K562 (cell line): ENCODE measurements at regions not wholly inside any gene's neighbourhood (a gene's known extent, or its start where the extent isn't known, plus 50 kb on each side); places are given as distances from the start of the nearest gene placed in this dataset.

Source experiments
- ATAC-seq: fragments of 200-7000 bp; cut with Tn5 transposase; 3 replicates; pipeline ENCODE4 v1.9.1; 2020; ENCODE audit warnings: moderate library complexity
- BruUV-seq: library from RNA; stranded (reverse); fragments of 400-500 nt; replicated peaks from 2 replicates; lab custom pipeline; 2021; lab: Mats Ljungman, UMichigan
- CTCF ChIA-PET: fragments of 300-600 bp; formaldehyde crosslinking; extraction: SDS; loops from one replicate; lab custom pipeline; 2021; ENCODE audit warnings: low intra/inter-chr PET ratio; lab: Yijun Ruan, JAX
- POLR2A ChIA-PET: fragments of 300-600, 350-650 bp; sonication (Branson Sonifier 250); formaldehyde crosslinking; extraction: SDS; loops from one replicate; lab custom pipeline; 2021; ENCODE audit warnings: antibody characterized with exemption, inconsistent platforms; lab: Yijun Ruan, JAX
- DNase-seq, 4 experiments: peaks; one replicate each; pipeline versions ENCODE4 v3.0.0 to v3.0.0-alpha.2; 2011 to 2018; ENCODE audit warnings: low spot score in 3 of 4, mixed read lengths in 3 of 4; ENCODE audit errors: extremely low read depth in 1 of 4
- FAIRE-seq: peaks from 2 replicates; lab custom pipeline; 2011; peaks lifted over from hg19 to GRCh38; lab: Jason Lieb, UNC
- H2AFZ ChIP-seq: 2 replicates; pipeline ENCODE4 v1.6.0; 2011; ENCODE audit warnings: low read depth, low read length, control low read depth, inconsistent platforms
- H3K27ac ChIP-seq: fragments of 200-600 bp; 3 replicates; pipeline ENCODE4 v1.8.0; 2011; ENCODE audit warnings: low read depth, mild to moderate bottlenecking, control low read depth, inconsistent platforms, low read length, moderate library complexity, mixed read lengths; ENCODE audit errors: extremely low read depth
- H3K27me3 ChIP-seq, 2 experiments: fragments of 300-600 bp in 1 of 2; 2 replicates in 1 of 2; 3 replicates in 1 of 2; pipeline versions ENCODE4 v1.6.0 to v1.8.0; 2011; ENCODE audit warnings: inconsistent platforms in 2 of 2, low read length in 2 of 2, mild to moderate bottlenecking in 1 of 2, mixed read lengths in 1 of 2, moderate library complexity in 1 of 2; ENCODE audit not compliant: control insufficient read depth in 2 of 2, insufficient read depth in 2 of 2
- H3K36me3 ChIP-seq: fragments of 300-600 bp; 3 replicates; pipeline ENCODE4 v1.8.0; 2011; ENCODE audit warnings: mild to moderate bottlenecking, low read length, inconsistent platforms; ENCODE audit not compliant: control insufficient read depth, insufficient read depth
- H3K4me1 ChIP-seq, 2 experiments: fragments of 200-600 bp in 1 of 2; replicated peaks in 1 of 2; 2 replicates in 1 of 2; 3 replicates in 1 of 2; pipeline versions ENCODE4 v1.5.1 to v1.8.0; 2011; ENCODE audit warnings: inconsistent platforms in 2 of 2, low read length in 2 of 2, mild to moderate bottlenecking in 1 of 2, mixed read lengths in 1 of 2, moderate library complexity in 1 of 2; ENCODE audit not compliant: control insufficient read depth in 2 of 2, insufficient read depth in 2 of 2
- H3K4me2 ChIP-seq: 2 replicates; pipeline ENCODE4 v1.6.1; 2011; ENCODE audit warnings: low read length, control low read depth, inconsistent platforms, mixed read lengths; ENCODE audit not compliant: insufficient read depth
- H3K4me3 ChIP-seq: fragments of 200-600 bp; sonication (generic), shearing (Covaris generic); 2 replicates; pipeline ENCODE4 v1.5.1; 2016; ENCODE audit warnings: control low read depth, inconsistent platforms
- H3K79me2 ChIP-seq: fragments of 200-600 bp; 3 replicates; pipeline ENCODE4 v1.8.0; 2011; ENCODE audit warnings: low read length, inconsistent platforms; ENCODE audit not compliant: control insufficient read depth, insufficient read depth
- H3K9ac ChIP-seq, 2 experiments: 2 replicates each; pipeline versions ENCODE4 v1.6.0 to v1.6.1; 2011; ENCODE audit warnings: low read depth in 2 of 2, low read length in 2 of 2, control low read depth in 1 of 2, inconsistent platforms in 1 of 2, mild to moderate bottlenecking in 1 of 2, mixed read lengths in 1 of 2; ENCODE audit not compliant: insufficient read depth in 1 of 2
- H3K9me1 ChIP-seq: one replicate; pipeline ENCODE4 v1.6.0; 2011; ENCODE audit warnings: inconsistent platforms, mild to moderate bottlenecking, low read length, moderate library complexity; ENCODE audit not compliant: control insufficient read depth, insufficient read depth
- H3K9me3 ChIP-seq: replicated peaks from 2 replicates; pipeline ENCODE4 v1.5.1; 2011; ENCODE audit warnings: low read depth, low read length, inconsistent platforms; ENCODE audit not compliant: control insufficient read depth, insufficient read depth
- H4K20me1 ChIP-seq: replicated peaks from 2 replicates; pipeline ENCODE4 v1.6.1; 2011; ENCODE audit warnings: low read length, inconsistent platforms, mixed read lengths; ENCODE audit not compliant: control insufficient read depth, insufficient read depth
- CBFA2T3 ChIP-seq: fragments of 450-650 bp; IDR thresholded peaks from 2 replicates; pipeline ENCODE4 v1.6.1; 2017
- CBX8 ChIP-seq: fragments of 200-600 bp; sonication (generic); IDR thresholded peaks from 2 replicates; pipeline ENCODE4 v1.6.1; 2012; ENCODE audit warnings: borderline replicate concordance, mixed run types, low read depth, mild to moderate bottlenecking, moderate library complexity, mixed read lengths, low read length, control low read depth, inconsistent platforms; ENCODE audit not compliant: poor library complexity, severe bottlenecking; ENCODE audit errors: extremely low read depth
- ETV5 ChIP-seq: sonication (generic); formaldehyde crosslinking; IDR thresholded peaks from 2 replicates; pipeline ENCODE4 v1.4.0; 2020; ENCODE audit warnings: low read depth, mild to moderate bottlenecking, missing genetic modification reagents
- KLF16 ChIP-seq: IDR thresholded peaks from 2 replicates; pipeline ENCODE4 v1.6.1; 2016; ENCODE audit warnings: antibody characterized with exemption
- NR2C1 ChIP-seq, 2 experiments: fragments of 450-650 bp; IDR thresholded peaks; 2 replicates each; pipeline ENCODE4 v1.6.1; 2017; ENCODE audit warnings: mild to moderate bottlenecking in 2 of 2, antibody characterized with exemption in 1 of 2, inconsistent platforms in 1 of 2, missing compliant biosample characterization in 1 of 2, missing genetic modification characterization in 1 of 2
- NR2C2 ChIP-seq, 2 experiments: fragments of 200-800 bp in 1 of 2; sonication (Bioruptor generic) in 1 of 2; sonication (generic) in 1 of 2; formaldehyde crosslinking in 1 of 2; IDR thresholded peaks; 2 replicates each; pipeline versions ENCODE4 v1.6.1 to v1.8.0; 2016 to 2022; ENCODE audit warnings: mild to moderate bottlenecking in 1 of 2, missing compliant biosample characterization in 1 of 2, missing genetic modification characterization in 1 of 2, missing genetic modification reagents in 1 of 2
- NR2F6 ChIP-seq: fragments of 450-650 bp; formaldehyde crosslinking; IDR thresholded peaks from 2 replicates; pipeline ENCODE4 v1.4.0; 2020; ENCODE audit warnings: mild to moderate bottlenecking
- TCFL5 ChIP-seq: fragments of 250-450 bp; sonication (Bioruptor Pico); conservative IDR thresholded peaks from 2 replicates; pipeline ENCODE4 v1.6.1; 2021; ENCODE audit warnings: mild to moderate bottlenecking, moderate library complexity, matching md5 sums
- ZBTB12 ChIP-seq: fragments of 250-450 bp; sonication (Bioruptor Pico); IDR thresholded peaks from 2 replicates; pipeline ENCODE4 v1.4.0; 2020
- ZBTB26 ChIP-seq: fragments of 450-650 bp; formaldehyde crosslinking; IDR thresholded peaks from 2 replicates; pipeline ENCODE4 v1.4.0; 2022; ENCODE audit warnings: missing genetic modification characterization
- ZNF224 ChIP-seq: sonication (generic); formaldehyde crosslinking; IDR thresholded peaks from 2 replicates; pipeline ENCODE4 v1.8.0; 2022; ENCODE audit warnings: mild to moderate bottlenecking, missing genetic modification reagents
- WGBS: fragments of 100-300 bp; shearing (Covaris generic); methylation state at CpG from one replicate; pipeline ENCODE4 v1.1.6; 2016; ENCODE audit warnings: low coverage, mixed read lengths; ENCODE audit not compliant: insufficient coverage; ENCODE audit errors: missing lambda C conversion rate; 5-methylcytosine and 5-hydroxymethylcytosine counted together
- in situ Hi-C: fragments of 300-500 bp; cut with MboI; formaldehyde crosslinking; loops from 4 replicates; pipeline ENCODE4 v1.15.0; 2018; ENCODE audit warnings: inconsistent platforms, mixed read lengths
- intact Hi-C: fragments of 100-400 bp; cut with micrococcal nuclease; formaldehyde crosslinking; loops from 2 replicates; pipeline ENCODE4 v1.14.2; 2022

GRCh38 chr14:55948399-55948798, 169.8 kb upstream of the PELI2 start (continued):
- TF ChIP-seq ZBTB26, result no peak
- no peak for TF ChIP-seq ETV5
- no peak for TF ChIP-seq NR2F6 (CRISPR knock-in tag)
- TF ChIP-seq KLF16, result no peak
- TF ChIP-seq CBFA2T3, result no peak
- TF ChIP-seq CBX8, result no peak
- no peak for TF ChIP-seq TCFL5 (CRISPR knock-in tag)
- no peak for TF ChIP-seq ZNF224
- TF ChIP-seq, all 486 proteins: peak for 0

GRCh38 chr14:55949708-55950107, 168.5 kb upstream of the PELI2 start:
- BruUV-seq, result no TSS peak
- 5% methylated on average over 3 of the region's 3 CpGs for WGBS
- CTCF ChIA-PET, result no interaction called here

More at GRCh38 chr14:55949708-55950107, 168.5 kb upstream of the PELI2 start:
- no peaks in the 10 kb centered on the region for H3K79me2 ChIP-seq
- in situ Hi-C loops, result no loop called here
- H4K20me1 ChIP-seq, result no peaks in the 10 kb centered on the region
- no peak overlapping the region for H3K27ac ChIP-seq
- intact Hi-C loops, result no loop called here
- H3K27me3 ChIP-seq, result no peaks in the 10 kb centered on the region
- no peaks in the 10 kb centered on the region for H3K9me3 ChIP-seq
- no peak overlapping the region for H3K4me2 ChIP-seq
- FAIRE-seq (no peak), ATAC-seq (no peak), DNase-seq (no peak)
- no peaks in the 10 kb centered on the region for H3K9me1 ChIP-seq
- no peaks in the 10 kb centered on the region for H3K4me1 ChIP-seq
- H3K4me3 ChIP-seq, result no peak overlapping the region
- no peak overlapping the region for H2AFZ ChIP-seq
- no peaks in the 10 kb centered on the region for H3K36me3 ChIP-seq
- H3K9ac ChIP-seq, result no peak overlapping the region
- POLR2A ChIA-PET, result no interaction called here
- 0 out of 2 replicates have a peak, but pooled peaks have one; percentile 36 for TF ChIP-seq NR2C1 (IDR thresholded peaks at IDR 0.05)
- peak; percentile 48; the same call in 1 of the 2 replicates for TF ChIP-seq NR2C1 (tag; IDR thresholded peaks at IDR 0.05)
- no peak for TF ChIP-seq NR2C2 (CRISPR knock-in tag; IDR thresholded peaks at IDR 0.05)
- peak; percentile 52 for TF ChIP-seq NR2C2 (tag; IDR thresholded peaks at IDR 0.05)
- no peak for TF ChIP-seq ZBTB12 (CRISPR knock-in tag)
- TF ChIP-seq, all 486 proteins: peak for 2
